Stimulated activated naive CD4-positive, alpha-beta T cell treated with Interleukin-2 at 50 U/mL for 16 hours (primary cell): ENCODE measurements at regions not wholly inside any gene's neighbourhood (a gene's known extent, or its start where the extent isn't known, plus 50 kb on each side); places are given as distances from the start of the nearest gene placed in this dataset.

Experiments
- DNase-seq: peaks from one replicate; lab custom pipeline; 2025; lab: John Stamatoyannopoulos, UW

DNA sequence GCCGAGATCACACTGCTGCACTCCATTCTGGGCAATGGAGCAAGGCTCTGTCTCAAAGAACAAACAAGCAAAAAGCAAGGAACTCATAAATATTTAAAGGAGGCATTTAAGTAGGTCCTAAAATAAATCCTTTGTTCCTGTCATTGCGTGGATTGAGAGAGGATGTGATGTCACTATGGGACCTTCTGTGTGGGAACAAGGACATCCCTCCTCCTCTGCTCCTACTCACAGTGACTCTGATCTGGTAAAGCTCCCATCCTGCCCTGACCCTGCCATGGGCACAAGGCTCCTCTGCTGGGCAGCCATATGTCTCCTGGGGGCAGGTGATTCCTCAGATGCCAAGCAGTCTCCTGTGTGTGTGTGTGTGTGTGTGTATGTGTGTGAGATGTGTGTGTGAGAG is 74.1 kb upstream of the PRSS58 start:
- no peak for DNase-seq

DNA sequence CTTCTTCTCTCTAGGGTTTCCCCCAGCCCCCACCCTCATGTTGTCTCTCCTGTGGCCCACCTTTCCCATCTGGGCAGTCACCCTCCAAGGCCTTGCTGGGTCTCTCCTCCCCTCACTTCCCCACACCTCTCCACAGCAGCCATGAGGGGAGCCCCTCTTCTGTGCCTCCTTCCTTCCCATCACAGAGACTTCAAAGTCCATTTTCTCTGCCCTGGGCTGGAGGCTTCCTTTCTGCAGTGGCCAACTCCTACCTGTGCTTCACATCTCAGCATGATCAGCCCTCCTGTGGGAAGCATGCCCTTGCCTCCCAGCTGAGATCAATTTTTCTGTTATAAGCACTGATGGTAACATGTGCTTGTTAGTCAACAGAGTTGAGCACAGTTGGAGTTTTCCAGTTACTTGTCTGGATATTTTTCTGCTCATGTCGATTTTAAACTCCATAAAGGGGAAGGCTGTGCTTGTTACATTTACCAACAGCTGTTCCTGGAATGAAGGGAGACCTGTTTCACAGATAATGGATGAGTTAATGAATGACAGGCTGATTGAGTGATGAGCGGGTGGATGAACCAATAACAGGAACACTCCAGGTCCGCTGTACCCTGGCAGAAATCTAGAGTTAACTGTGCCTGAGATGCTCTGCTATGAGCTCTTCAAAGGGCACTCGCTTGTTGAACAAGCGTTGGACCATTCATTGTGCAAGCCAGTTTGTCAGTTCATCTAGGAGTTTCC is 71.4 kb upstream of the PRSS58 start:
- DNase-seq = no peak

DNA sequence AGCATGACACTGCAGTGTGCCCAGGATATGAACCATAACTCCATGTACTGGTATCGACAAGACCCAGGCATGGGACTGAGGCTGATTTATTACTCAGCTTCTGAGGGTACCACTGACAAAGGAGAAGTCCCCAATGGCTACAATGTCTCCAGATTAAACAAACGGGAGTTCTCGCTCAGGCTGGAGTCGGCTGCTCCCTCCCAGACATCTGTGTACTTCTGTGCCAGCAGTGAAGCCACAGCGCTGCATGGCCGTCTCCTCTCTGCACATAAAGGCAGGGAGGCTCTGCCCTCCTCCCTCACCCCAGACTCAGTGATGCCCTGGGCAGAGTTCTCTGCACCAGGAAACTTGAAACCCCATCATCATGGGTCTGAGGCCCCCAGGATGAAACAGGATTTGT is 70.7 kb upstream of the PRSS58 start:
- no peak for DNase-seq

DNA sequence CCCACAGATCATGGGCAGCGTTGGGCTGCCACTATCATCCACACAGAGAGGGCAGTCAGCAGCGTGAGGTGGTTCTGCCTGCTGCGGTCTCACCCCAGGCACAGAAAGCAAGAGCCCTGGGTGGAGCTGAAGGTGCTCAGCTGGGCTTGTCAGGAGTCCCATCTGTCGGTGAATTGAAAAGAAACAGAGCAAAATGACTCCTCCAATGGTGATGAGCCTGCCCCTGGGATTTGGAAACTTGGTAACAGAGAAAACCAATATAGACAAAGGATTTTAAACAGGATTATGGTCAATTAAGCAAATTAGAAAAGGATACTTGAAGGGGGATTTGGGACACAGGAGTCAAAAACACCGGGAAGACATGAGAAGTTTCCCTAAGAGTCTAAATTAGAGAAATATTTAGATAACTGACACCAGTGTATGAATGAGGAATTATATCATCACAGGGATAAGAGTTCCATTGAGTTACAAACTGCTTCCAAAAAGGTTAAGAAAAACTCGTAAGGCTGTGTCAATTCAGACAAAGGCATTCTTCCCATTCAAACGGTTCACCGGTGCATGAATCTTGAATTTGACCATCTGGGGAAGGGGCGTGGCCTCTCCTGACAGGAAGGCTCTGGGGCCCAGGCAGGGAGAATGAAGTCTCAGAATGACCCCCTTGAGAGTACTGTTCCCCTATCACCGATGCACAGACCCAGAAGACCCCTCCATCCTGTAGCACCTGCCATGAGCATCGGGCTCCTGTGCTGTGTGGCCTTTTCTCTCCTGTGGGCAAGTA is 70.0 kb upstream of the PRSS58 start:
- DNase-seq = no peak

DNA sequence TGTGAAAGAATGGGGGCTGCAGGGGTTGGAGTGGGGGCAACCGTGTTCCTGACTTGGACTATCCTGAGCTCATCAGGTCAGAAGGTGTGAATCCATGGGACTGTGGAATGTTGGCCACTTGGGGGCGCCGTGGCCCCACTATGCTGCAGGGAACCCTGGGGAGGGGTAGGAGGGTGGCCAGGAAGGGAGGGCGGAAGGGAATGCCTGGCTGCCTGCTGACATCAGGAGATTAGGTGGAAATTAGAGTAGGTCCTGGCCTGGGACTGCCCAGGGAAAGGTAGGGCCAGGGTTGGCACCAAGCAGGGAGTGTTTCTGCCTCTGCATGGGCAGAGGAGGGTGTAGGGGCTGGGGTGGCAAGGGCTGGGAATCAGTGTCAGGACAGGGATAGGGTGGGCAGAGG is 65.8 kb upstream of the PRSS58 start:
- no peak for DNase-seq

DNA sequence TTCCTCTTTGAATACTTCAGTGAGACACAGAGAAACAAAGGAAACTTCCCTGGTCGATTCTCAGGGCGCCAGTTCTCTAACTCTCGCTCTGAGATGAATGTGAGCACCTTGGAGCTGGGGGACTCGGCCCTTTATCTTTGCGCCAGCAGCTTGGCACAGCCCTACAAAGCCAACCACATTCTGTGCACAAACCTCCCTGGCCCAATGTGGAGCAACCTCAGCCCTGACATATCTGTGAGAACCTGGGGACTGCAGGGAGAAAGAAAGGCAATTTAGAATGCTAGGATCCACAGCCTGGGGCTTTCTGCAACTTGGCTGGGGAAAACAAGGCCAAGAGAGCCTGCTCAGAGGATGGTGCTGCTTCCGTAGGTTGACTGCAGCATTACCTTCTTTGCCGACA is 63.5 kb upstream of the PRSS58 start:
- DNase-seq = no peak

DNA sequence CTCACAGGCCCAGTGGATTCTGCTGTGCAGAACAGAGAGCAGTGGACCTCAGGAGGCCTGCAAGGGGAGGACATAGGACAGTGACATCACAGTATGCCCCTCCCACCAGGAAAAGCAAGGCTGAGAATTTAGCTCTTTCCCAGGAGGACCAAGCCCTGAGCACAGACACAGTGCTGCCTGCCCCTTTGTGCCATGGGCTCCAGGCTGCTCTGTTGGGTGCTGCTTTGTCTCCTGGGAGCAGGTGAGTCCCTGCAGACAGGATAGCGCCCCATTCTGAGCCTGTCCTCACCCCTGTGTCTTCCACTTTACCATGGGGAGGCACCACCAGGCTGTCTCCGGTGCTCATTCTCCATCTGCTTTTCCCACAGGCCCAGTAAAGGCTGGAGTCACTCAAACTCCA is 63.0 kb upstream of the PRSS58 start:
- DNase-seq = no peak

DNA sequence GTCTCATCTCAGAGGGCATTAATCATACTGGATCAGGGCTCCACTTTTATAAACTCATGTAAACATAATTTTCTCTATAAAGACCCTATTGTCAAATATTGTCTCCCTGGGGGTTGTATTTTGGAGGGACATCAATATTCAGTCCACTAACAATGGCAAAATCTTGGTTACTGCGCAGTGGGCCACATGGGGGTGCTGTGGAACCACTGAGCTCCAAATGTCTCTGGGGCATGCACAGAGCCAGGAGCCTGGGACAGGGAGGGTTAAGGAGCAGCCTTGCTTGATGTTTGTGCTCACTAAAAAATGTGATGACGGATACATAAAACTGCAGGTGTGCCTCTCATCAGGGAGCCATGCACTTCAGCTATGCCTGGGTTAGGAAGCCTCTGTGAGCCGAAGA is 62.1 kb upstream of the PRSS58 start:
- DNase-seq = peak; percentile 14

DNA sequence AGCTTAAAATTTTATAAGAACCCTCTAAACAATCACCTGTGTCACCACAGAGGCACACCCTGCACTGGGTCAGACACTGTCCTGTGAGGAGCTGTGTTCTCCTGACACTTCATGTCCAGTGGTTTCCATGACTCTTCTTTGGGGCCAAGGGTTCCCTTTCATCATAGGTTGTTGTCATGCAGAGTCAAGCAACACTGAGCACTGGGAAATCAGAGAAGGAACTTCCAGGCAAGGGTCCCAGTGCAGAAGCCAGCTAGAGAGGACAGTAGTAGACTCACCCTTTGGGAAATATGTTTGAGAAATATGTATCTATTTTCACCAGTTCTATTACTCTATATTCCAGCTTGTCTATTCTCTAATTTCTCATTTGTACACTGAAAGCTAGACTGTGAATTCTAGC is 56.4 kb upstream of the PRSS58 start:
- no peak for DNase-seq

DNA sequence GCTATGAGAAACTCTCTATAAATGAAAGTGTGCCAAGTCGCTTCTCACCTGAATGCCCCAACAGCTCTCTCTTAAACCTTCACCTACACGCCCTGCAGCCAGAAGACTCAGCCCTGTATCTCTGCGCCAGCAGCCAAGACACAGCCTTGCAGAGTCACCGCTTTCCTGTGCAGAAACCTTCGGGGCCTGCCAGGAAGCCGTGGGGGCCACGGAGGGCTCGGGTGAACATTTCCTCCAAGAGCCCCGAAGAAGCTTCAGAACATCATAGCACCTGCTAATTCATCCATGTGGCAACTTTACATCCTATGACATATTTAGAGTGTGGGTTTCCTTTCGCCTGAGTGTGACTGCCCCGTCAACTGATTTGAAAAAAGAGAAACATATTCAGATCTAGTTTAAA is 55.7 kb upstream of the PRSS58 start:
- no peak for DNase-seq

DNA sequence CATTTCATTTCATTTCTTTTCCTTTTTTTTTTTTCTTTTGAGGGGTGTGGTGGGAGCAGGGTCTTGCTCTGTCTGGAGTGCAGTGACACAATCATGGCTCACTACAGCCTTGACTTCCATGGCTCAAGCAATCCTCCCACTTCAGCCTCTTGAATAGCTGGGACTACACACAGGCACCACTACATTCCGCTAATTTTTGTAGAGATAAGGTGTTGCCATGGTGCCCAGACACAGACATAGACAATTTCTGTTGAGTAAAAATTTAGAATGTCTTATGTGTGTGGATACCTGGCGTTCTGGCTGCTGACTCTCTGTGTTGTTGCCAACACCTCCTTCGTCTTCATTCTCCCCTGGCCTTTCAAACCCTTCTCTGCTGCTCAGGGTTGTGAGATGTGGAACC is 54.0 kb upstream of the PRSS58 start:
- DNase-seq = no peak

DNA sequence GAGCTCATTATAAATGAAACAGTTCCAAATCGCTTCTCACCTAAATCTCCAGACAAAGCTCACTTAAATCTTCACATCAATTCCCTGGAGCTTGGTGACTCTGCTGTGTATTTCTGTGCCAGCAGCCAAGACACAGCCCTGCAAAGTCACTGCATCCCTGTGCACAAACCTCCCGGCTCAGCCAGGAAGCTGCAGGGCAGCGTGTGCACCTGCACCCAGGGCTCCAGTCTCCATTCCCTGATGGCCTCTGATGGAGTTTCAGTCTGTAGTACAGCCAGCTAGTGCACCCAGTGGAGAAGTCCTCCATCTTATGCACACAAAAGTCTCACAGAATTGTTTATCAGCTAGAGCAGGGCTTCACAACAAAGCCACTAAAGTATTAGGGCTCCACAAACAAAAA is 51.1 kb upstream of the PRSS58 start:
- DNase-seq = no peak

DNA sequence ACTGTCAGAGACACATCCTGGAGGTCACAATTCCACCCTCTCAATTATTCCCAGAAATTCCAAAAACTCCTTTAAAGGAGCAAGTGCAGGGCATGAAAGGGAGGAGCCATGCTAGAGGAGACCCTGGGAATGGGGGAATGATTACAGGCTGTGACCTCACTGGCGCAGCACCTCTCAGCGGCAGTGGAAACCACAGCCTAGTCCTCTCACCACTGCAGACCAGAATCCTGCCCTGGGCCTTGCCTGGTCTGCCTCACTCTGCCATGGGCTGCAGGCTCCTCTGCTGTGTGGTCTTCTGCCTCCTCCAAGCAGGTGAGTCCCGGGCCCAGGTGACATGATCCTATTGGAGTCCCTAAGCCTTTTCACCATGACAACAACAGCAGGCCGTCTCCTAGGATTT is 50.5 kb upstream of the PRSS58 start:
- no peak for DNase-seq
